HFF-Myc (cell line): ENCODE measurements at regions not wholly inside any gene's neighbourhood (a gene's known extent, or its start where the extent isn't known, plus 50 kb on each side); places are given as distances from the start of the nearest gene placed in this dataset.

Source experiments
- DNase-seq: peaks from one replicate; pipeline ENCODE4 v3.0.0-alpha.2; 2011; ENCODE audit warnings: low read depth; ENCODE audit errors: extremely low read depth
- H3K4me3 ChIP-seq: replicated peaks from 2 replicates; pipeline ENCODE4 v1.5.1; 2011; ENCODE audit warnings: low read depth, mild to moderate bottlenecking, control low read depth, low read length
- CTCF ChIP-seq: IDR thresholded peaks from 2 replicates; pipeline ENCODE4 v1.5.1; 2012; ENCODE audit warnings: mild to moderate bottlenecking, low read depth, low read length, control low read depth; ENCODE audit errors: missing control alignments

GRCh38 chr6:50276771-50277261 is 227.1 kb upstream of the DEFB112 start:
- H3K4me3 ChIP-seq: no peak overlapping the region
- DNase-seq: no peak
- TF ChIP-seq CTCF: no peak

GRCh38 chr6:50277774-50278173 is 228.0 kb upstream of the DEFB112 start:
- DNase-seq: no peak
- H3K4me3 ChIP-seq: no peak overlapping the region
- TF ChIP-seq CTCF: no peak

GRCh38 chr6:50278663-50279062 is 228.9 kb upstream of the DEFB112 start:
- no peak for DNase-seq
- H3K4me3 ChIP-seq: no peak overlapping the region
- TF ChIP-seq CTCF: no peak

GRCh38 chr6:50285735-50286134 is 236.0 kb upstream of the DEFB112 start:
- no peak for DNase-seq
- TF ChIP-seq CTCF: no peak
- no peak overlapping the region for H3K4me3 ChIP-seq

GRCh38 chr6:50288241-50288640 is 238.5 kb upstream of the DEFB112 start:
- H3K4me3 ChIP-seq: no peak overlapping the region
- no peak for DNase-seq
- no peak for TF ChIP-seq CTCF

- no peak for DNase-seq
- H3K4me3 ChIP-seq: no peak overlapping the region
- no peak for TF ChIP-seq CTCF
Measured at GRCh38 chr6:50288881-50289280, 239.2 kb upstream of the DEFB112 start.

- no peak overlapping the region for H3K4me3 ChIP-seq
- TF ChIP-seq CTCF: no peak
- DNase-seq: no peak
Measured at GRCh38 chr6:50289366-50289765, 239.6 kb upstream of the DEFB112 start.
